GM12878 (cell line): ENCODE measurements at regions not wholly inside any gene's neighbourhood (a gene's known extent, or its start where the extent isn't known, plus 50 kb on each side); places are given as distances from the start of the nearest gene placed in this dataset.
A peak's percentile ranks its signal among the peaks of the same experiment; 100 is the strongest.

ENCODE experiments used
- ATAC-seq: fragments of 200-7000 bp; cut with Tn5 transposase; 3 replicates; pipeline ENCODE4 v1.9.1; 2020; ENCODE audit warnings: mild to moderate bottlenecking, moderate library complexity
- BruUV-seq: library from RNA; stranded (reverse); fragments of 400-500 nt; replicated peaks from 2 replicates; lab custom pipeline; 2021; lab: Mats Ljungman, UMichigan
- CTCF ChIA-PET: fragments of 300-600 bp; sonication (Branson Sonifier 250); formaldehyde crosslinking; extraction: SDS; loops from one replicate; lab custom pipeline; 2021; ENCODE audit warnings: inconsistent platforms; lab: Yijun Ruan, JAX
- POLR2A ChIA-PET: fragments of 350-600 bp; formaldehyde crosslinking; extraction: SDS; loops from one replicate; lab custom pipeline; 2021; ENCODE audit warnings: inconsistent platforms; lab: Charles Lee
- RAD21 ChIA-PET: fragments of 300-600 bp; sonication (Branson Sonifier 250); formaldehyde crosslinking; loops from one replicate; lab custom pipeline; 2023; ENCODE audit warnings: antibody characterized with exemption; ENCODE audit not compliant: unreplicated experiment; lab: Charles Lee
- SMC1A ChIA-PET: fragments of 300-600 bp; sonication (Branson Sonifier 250); formaldehyde crosslinking; loops from one replicate; lab custom pipeline; 2023; ENCODE audit not compliant: unreplicated experiment, uncharacterized antibody; lab: Charles Lee
- DNase-seq: peaks from one replicate; pipeline ENCODE4 v3.0.0-alpha.2; 2011; ENCODE audit warnings: low read depth, low spot score
- FAIRE-seq: peaks from 3 replicates; lab custom pipeline; 2011; peaks lifted over from hg19 to GRCh38; lab: Jason Lieb, UNC
- H2AFZ ChIP-seq: 2 replicates; pipeline ENCODE4 v1.6.0; 2011; ENCODE audit warnings: low read depth, low read length, control low read depth; ENCODE audit not compliant: control insufficient read depth
- H3K27ac ChIP-seq: 2 replicates; pipeline ENCODE4 v1.5.1; 2011; ENCODE audit warnings: control low read depth; ENCODE audit not compliant: control insufficient read depth, insufficient read depth
- H3K27me3 ChIP-seq, 2 experiments: replicated peaks in 1 of 2; 2 replicates each; pipeline versions ENCODE4 v1.6.0 to v1.6.1; 2011; ENCODE audit warnings: low read length in 1 of 2; ENCODE audit not compliant: control insufficient read depth in 2 of 2, insufficient read depth in 2 of 2
- H3K36me3 ChIP-seq, 2 experiments: 2 replicates each; pipeline ENCODE4 v1.5.1; 2011; ENCODE audit warnings: low read length in 1 of 2; ENCODE audit not compliant: control insufficient read depth in 2 of 2, insufficient read depth in 2 of 2
- H3K4me1 ChIP-seq: 2 replicates; pipeline ENCODE4 v1.6.1; 2011; ENCODE audit warnings: mild to moderate bottlenecking, low read length, moderate library complexity, mixed read lengths; ENCODE audit not compliant: control insufficient read depth, insufficient read depth
- H3K4me2 ChIP-seq: 2 replicates; pipeline ENCODE4 v1.6.0; 2011; ENCODE audit warnings: control low read depth; ENCODE audit not compliant: control insufficient read depth, insufficient read depth
- H3K4me3 ChIP-seq: fragments of 200-600 bp; sonication (generic); 2 replicates; pipeline ENCODE4 v1.5.1; 2016
- H3K79me2 ChIP-seq: 2 replicates; pipeline ENCODE4 v1.6.0; 2011; ENCODE audit warnings: low read length; ENCODE audit not compliant: control insufficient read depth, insufficient read depth
- H3K9ac ChIP-seq: 2 replicates; pipeline ENCODE4 v1.8.0; 2011; ENCODE audit warnings: low read length, control low read depth, mixed read lengths; ENCODE audit not compliant: control insufficient read depth, insufficient read depth
- H3K9me3 ChIP-seq: replicated peaks from 3 replicates; pipeline ENCODE4 v1.5.1; 2011; ENCODE audit warnings: mild to moderate bottlenecking, low read length; ENCODE audit not compliant: control insufficient read depth, insufficient read depth
- H4K20me1 ChIP-seq: 2 replicates; pipeline ENCODE4 v1.6.0; 2011; ENCODE audit not compliant: control insufficient read depth, insufficient read depth
- KLF5 ChIP-seq: fragments of 450-650 bp; IDR thresholded peaks from 2 replicates; pipeline ENCODE4 v1.6.1; 2014; ENCODE audit warnings: mild to moderate bottlenecking; ENCODE audit not compliant: partially characterized antibody
- PML ChIP-seq: IDR thresholded peaks from 2 replicates; pipeline ENCODE4 v1.6.1; 2012; ENCODE audit warnings: low read length, inconsistent platforms
- RELB ChIP-seq: fragments of 450-650 bp; IDR thresholded peaks from 2 replicates; pipeline ENCODE4 v1.6.1; 2017; ENCODE audit warnings: low read depth, mild to moderate bottlenecking, moderate library complexity
- SKIL ChIP-seq: fragments of 450-650 bp; IDR thresholded peaks from 2 replicates; pipeline ENCODE4 v1.6.1; 2017; ENCODE audit warnings: mild to moderate bottlenecking, low read depth, inconsistent platforms; ENCODE audit not compliant: poor library complexity, severe bottlenecking
- STAT3 ChIP-seq: IDR thresholded peaks from 2 replicates; pipeline ENCODE4 v1.6.1; 2011; ENCODE audit warnings: low read depth, low read length, improper control_type of control experiment
- ZBED1 ChIP-seq: IDR thresholded peaks from 2 replicates; pipeline ENCODE4 v1.6.1; 2016; ENCODE audit warnings: borderline replicate concordance
- ZSCAN29 ChIP-seq: fragments of 450-650 bp; IDR thresholded peaks from 2 replicates; pipeline ENCODE4 v1.6.1; 2017; ENCODE audit warnings: mild to moderate bottlenecking, moderate library complexity
- WGBS: methylation state at CpG from one replicate; pipeline ENCODE4 v1.1.6; 2016; ENCODE audit warnings: low lambda C conversion rate; ENCODE audit not compliant: insufficient replicate concordance, insufficient coverage; ENCODE audit errors: missing lambda C conversion rate; 5-methylcytosine and 5-hydroxymethylcytosine counted together
- in situ Hi-C: fragments of 300-500 bp; cut with MboI; formaldehyde crosslinking; loops from 9 replicates; pipeline ENCODE4 v1.14.3; 2018; ENCODE audit warnings: mixed read lengths
- intact Hi-C: fragments of 100-400 bp; cut with micrococcal nuclease; formaldehyde crosslinking; loops from one replicate; pipeline ENCODE4 v1.14.2; 2022; ENCODE audit not compliant: unreplicated experiment

GRCh38 chr15:96992817-96993216 lies 662.3 kb downstream of the NR2F2 start:
- Histone ChIP-seq H3K4me3 (no peak overlapping the region), H3K79me2 (no peaks in the 10 kb centered on the region), H3K4me1 (no peaks in the 10 kb centered on the region), H4K20me1 (no peaks in the 10 kb centered on the region), H3K27me3 (no peaks in the 10 kb centered on the region), H2AFZ (no peak overlapping the region), H3K4me2 (no peak overlapping the region), H3K36me3 (no peaks in the 10 kb centered on the region), H3K9ac (no peak overlapping the region), H3K9me3 (no peaks in the 10 kb centered on the region), H3K27ac (no peak overlapping the region)
- SMC1A ChIA-PET = interaction anchor here (0.7 to 1.9 kb wide), 4 partner anchors 10 to 80 kb away, joined by 3 to 12 read pairs (median 4); no protein-coding TSS in a partner anchor
- intact Hi-C loops (no loop called here), in situ Hi-C loops (no loop called here)
- POLR2A ChIA-PET = interaction anchor here (1.1 kb wide), 1 partner anchor 12 kb away, joined by 3 read pairs; no protein-coding TSS in a partner anchor
- CTCF ChIA-PET = interaction anchor here (0.8 kb wide), 1 partner anchor 16 kb away, joined by 3 read pairs; no protein-coding TSS in a partner anchor
- RAD21 ChIA-PET = interaction anchor here (1.2 kb wide), 1 partner anchor 13 kb away, joined by 3 read pairs; no protein-coding TSS in a partner anchor
- no peak for TF ChIP-seq ZSCAN29
- no peak for TF ChIP-seq SKIL
- TF ChIP-seq STAT3 = no peak
- TF ChIP-seq KLF5 = no peak
- TF ChIP-seq PML = no peak
- TF ChIP-seq ZBED1 = no peak
- TF ChIP-seq RELB = 0 out of 2 replicates have a peak, but pooled peaks have one; percentile 20
- no peak for DNase-seq
- no TSS peak for BruUV-seq
- WGBS = 6% methylated on average over 5 of the region's 5 CpGs
- no peak for FAIRE-seq
- peak; percentile 69 for ATAC-seq
